ENCODE measurements at regions not wholly inside any gene's neighbourhood (a gene's known extent, or its start where the extent isn't known, plus 50 kb on each side); places are given as distances from the start of the nearest gene placed in this dataset.

DNA sequence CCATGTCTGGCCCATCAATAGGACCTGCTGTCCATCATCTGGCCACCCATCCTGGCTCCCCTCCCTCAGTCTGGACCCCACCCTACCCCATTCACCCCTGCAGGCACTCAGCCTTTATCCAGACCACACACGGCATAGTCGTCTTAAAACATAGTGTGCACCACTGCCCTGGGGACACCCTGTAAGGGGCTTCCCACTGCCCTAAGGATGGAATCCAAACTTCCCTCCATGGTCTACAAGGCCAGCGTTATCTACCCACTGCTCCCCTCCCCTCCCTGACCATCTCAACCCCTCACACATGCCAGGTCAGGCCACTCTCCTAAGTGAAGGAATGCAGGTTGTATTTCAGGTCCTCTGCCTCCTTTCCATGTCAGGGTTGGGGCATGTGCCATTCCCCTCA is 352.7 kb upstream of the ZNF507 start:
- no peak for TF ChIP-seq CTCF (IDR thresholded peaks at IDR 0.05)
- ATAC-seq: no peak
- intact Hi-C loops (cut with DNase I): no loop called here
- no peak overlapping the region for H3K27ac ChIP-seq
- no peaks in the 10 kb centered on the region for H3K4me1 ChIP-seq
- no peaks in the 10 kb centered on the region for H3K9me3 ChIP-seq
- no peak for DNase-seq
- H3K4me3 ChIP-seq: no peak overlapping the region
- no peaks in the 10 kb centered on the region for H3K36me3 ChIP-seq
- H3K27me3 ChIP-seq (ENCODE audit: low read depth): no peaks in the 10 kb centered on the region

- no peak for ATAC-seq
- no peaks in the 10 kb centered on the region for H3K4me1 ChIP-seq
- intact Hi-C loops (cut with DNase I): no loop called here
Observed at GRCh38 chr19:31995546-31995945, 349.9 kb upstream of the ZNF507 start.

GRCh38 chr19:32010071-32010470 is 335.3 kb upstream of the ZNF507 start:
- no peak overlapping the region for H3K4me3 ChIP-seq
- ATAC-seq: no peak
- intact Hi-C loops (cut with DNase I): no loop called here
- no peak overlapping the region for H3K27ac ChIP-seq
- H3K4me1 ChIP-seq: no peaks in the 10 kb centered on the region
- no peak for DNase-seq
- H3K9me3 ChIP-seq: no peaks in the 10 kb centered on the region
- no peaks in the 10 kb centered on the region for H3K36me3 ChIP-seq
- no peaks in the 10 kb centered on the region for H3K27me3 ChIP-seq (ENCODE audit: low read depth)
- no peak for TF ChIP-seq CTCF (IDR thresholded peaks at IDR 0.05)

More at GRCh38 chr19:31995546-31995945, 349.9 kb upstream of the ZNF507 start:
- no peak overlapping the region for H3K4me3 ChIP-seq
- no peak for TF ChIP-seq CTCF (IDR thresholded peaks at IDR 0.05)
- H3K9me3 ChIP-seq: no peaks in the 10 kb centered on the region
- no peaks in the 10 kb centered on the region for H3K27me3 ChIP-seq (ENCODE audit: low read depth)
- DNase-seq: no peak
- no peak overlapping the region for H3K27ac ChIP-seq
- no peaks in the 10 kb centered on the region for H3K36me3 ChIP-seq

DNA sequence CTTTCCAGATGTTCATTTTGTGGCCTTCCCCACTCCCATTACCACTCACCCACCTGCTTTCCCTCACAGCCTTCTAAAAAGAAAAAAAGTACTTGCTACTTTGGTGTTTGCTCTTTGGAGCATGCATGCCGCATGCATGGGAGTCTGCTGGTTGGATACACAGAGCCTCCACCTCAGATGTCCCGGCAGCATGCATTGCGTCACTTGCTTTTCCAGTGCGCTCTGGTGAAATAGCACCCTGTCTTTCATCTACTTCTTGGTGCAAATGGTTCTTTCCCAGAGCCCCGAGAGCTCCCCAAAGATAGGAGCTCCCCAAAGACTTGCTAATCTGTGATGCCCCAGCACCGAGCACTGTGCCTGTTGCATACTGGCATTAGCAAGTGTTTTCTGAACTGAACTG is 333.2 kb upstream of the ZNF507 start:
- Histone ChIP-seq H3K4me3 (no peak overlapping the region), H3K36me3 (no peaks in the 10 kb centered on the region), H3K9me3 (no peaks in the 10 kb centered on the region), H3K27me3 (ENCODE audit: low read depth) (no peaks in the 10 kb centered on the region), H3K4me1 (no peaks in the 10 kb centered on the region), H3K27ac (no peak overlapping the region)
- ATAC-seq (no peak), DNase-seq (no peak)
- intact Hi-C loops (cut with DNase I): no loop called here
- TF ChIP-seq CTCF (IDR thresholded peaks at IDR 0.05): no peak

DNA sequence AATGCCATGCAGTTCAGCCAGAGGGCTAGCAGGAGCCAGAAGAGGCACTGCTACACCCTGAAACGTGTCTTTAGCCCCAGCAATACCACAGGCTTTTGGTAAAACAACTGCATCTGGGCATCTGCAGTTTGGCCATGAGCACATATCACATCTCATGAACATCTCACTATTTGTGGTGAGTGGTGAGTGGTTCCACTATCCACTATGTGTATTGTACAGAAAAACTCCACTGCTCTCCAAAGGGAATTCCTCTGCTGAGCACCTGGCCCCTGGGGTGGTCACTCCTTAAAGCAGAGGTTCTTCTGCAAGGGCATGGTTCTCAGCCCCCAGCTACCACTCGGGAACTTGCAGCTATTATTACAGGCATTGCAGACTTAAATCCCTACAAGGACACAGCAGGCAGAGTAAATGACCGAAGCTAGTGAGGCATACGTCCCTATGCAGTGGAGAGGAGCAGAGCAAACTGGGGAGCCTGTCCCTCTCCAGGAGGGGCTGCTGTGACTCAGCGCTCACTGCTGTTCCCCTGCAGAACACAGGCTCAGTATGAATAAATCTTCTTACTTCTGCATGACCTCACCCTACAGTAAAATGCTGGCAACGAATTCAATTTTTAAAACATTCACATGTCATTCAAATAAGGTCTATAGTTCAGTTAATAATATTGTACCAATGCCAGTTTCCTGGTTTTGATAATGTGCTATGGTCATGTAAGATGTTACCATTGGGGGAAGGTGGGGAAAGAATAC is 332.4 kb upstream of the ZNF507 start:
- Histone ChIP-seq H3K4me3 (no peak overlapping the region), H3K4me1 (no peaks in the 10 kb centered on the region), H3K27ac (no peak overlapping the region), H3K9me3 (no peaks in the 10 kb centered on the region), H3K27me3 (ENCODE audit: low read depth) (no peaks in the 10 kb centered on the region), H3K36me3 (no peaks in the 10 kb centered on the region)
- ATAC-seq (no peak), DNase-seq (no peak)
- intact Hi-C loops (cut with DNase I): no loop called here
- no peak for TF ChIP-seq CTCF (IDR thresholded peaks at IDR 0.05)

All from lower lobe of right lung (tissue), 2 donors.